ENCODE measurements at regions not wholly inside any gene's neighbourhood (a gene's known extent, or its start where the extent isn't known, plus 50 kb on each side); places are given as distances from the start of the nearest gene placed in this dataset.
"Not testable (repeated sequence)": the region's sequence is repeated elsewhere in the genome, so short reads cannot be mapped to it uniquely, and the experiment has no call there.

GRCh38 chr4:112026058-112026457 lies 119.2 kb upstream of the FAM241A start:
- Histone ChIP-seq H3K36me3 (replicated peaks) (no peaks in the 10 kb centered on the region), H3K27ac (no peak overlapping the region), H3K27me3 (replicated peaks) (peaks cover 9% of the 10 kb centered on the region), H3K4me3 (ENCODE audit: low read depth, low read length) (no peak overlapping the region)
- no peak for DNase-seq
- in situ Hi-C loops (cut with HindIII; ENCODE audit: low pct_ligation_motif_present, low sequenced_read_pairs) = no loop called here
- TF ChIP-seq CTCF (IDR thresholded peaks at IDR 0.05; ENCODE audit: low read depth, low read length, missing control alignments) = no peak

GRCh38 chr4:112029771-112030171 lies 115.5 kb upstream of the FAM241A start:
- no peak for TF ChIP-seq CTCF (IDR thresholded peaks at IDR 0.05; ENCODE audit: low read depth, low read length, missing control alignments)
- Histone ChIP-seq H3K4me3 (ENCODE audit: low read depth, low read length) (no peak overlapping the region), H3K27ac (no peak overlapping the region), H3K36me3 (replicated peaks) (no peaks in the 10 kb centered on the region), H3K27me3 (replicated peaks) (peaks cover 9% of the 10 kb centered on the region)
- in situ Hi-C loops (cut with HindIII; ENCODE audit: low pct_ligation_motif_present, low sequenced_read_pairs) = no loop called here
- DNase-seq = no peak

GRCh38 chr4:112031712-112032328 lies 113.4 kb upstream of the FAM241A start:
- Histone ChIP-seq H3K27me3 (replicated peaks) (peaks cover 8% of the 10 kb centered on the region), H3K4me3 (ENCODE audit: low read depth, low read length) (no peak overlapping the region), H3K36me3 (replicated peaks) (no peaks in the 10 kb centered on the region), H3K27ac (no peak overlapping the region)
- in situ Hi-C loops (cut with HindIII; ENCODE audit: low pct_ligation_motif_present, low sequenced_read_pairs) = no loop called here
- peak; percentile 67 for TF ChIP-seq CTCF (IDR thresholded peaks at IDR 0.05; ENCODE audit: low read depth, low read length, missing control alignments)
- peak; percentile 32 for DNase-seq

- Histone ChIP-seq H3K36me3 (replicated peaks) (no peaks in the 10 kb centered on the region), H3K4me3 (ENCODE audit: low read depth, low read length) (no peak overlapping the region), H3K27ac (no peak overlapping the region), H3K27me3 (replicated peaks) (no peaks in the 10 kb centered on the region)
- DNase-seq = no peak
- no peak for TF ChIP-seq CTCF (IDR thresholded peaks at IDR 0.05; ENCODE audit: low read depth, low read length, missing control alignments)
- in situ Hi-C loops (cut with HindIII; ENCODE audit: low pct_ligation_motif_present, low sequenced_read_pairs) = no loop called here
Observed at GRCh38 chr4:112036886-112037285, 108.4 kb upstream of the FAM241A start.

- no peaks in the 10 kb centered on the region for H3K27me3 ChIP-seq (replicated peaks)
- no peak for TF ChIP-seq CTCF (IDR thresholded peaks at IDR 0.05; ENCODE audit: low read depth, low read length, missing control alignments)
- H3K27ac ChIP-seq = no peak overlapping the region
- no peak overlapping the region for H3K4me3 ChIP-seq (ENCODE audit: low read depth, low read length)
- in situ Hi-C loops (cut with HindIII; ENCODE audit: low pct_ligation_motif_present, low sequenced_read_pairs) = no loop called here
- H3K36me3 ChIP-seq (replicated peaks) = no peaks in the 10 kb centered on the region
- peak; percentile 7 for DNase-seq
Observed at GRCh38 chr4:112038861-112039260, 106.4 kb upstream of the FAM241A start.

GRCh38 chr4:112049119-112049518 lies 96.1 kb upstream of the FAM241A start:
- DNase-seq; H3K27ac ChIP-seq; H3K36me3 ChIP-seq (replicated peaks); H3K27me3 ChIP-seq (replicated peaks); in situ Hi-C loops (cut with HindIII; ENCODE audit: low pct_ligation_motif_present, low sequenced_read_pairs); H3K4me3 ChIP-seq (ENCODE audit: low read depth, low read length): not testable (repeated sequence)

Measured in brain microvascular endothelial cell (primary cell).